SK-N-SH treated with all-trans-retinoic acid at 6 μM for 48 hours (cell line): ENCODE measurements at regions not wholly inside any gene's neighbourhood (a gene's known extent, or its start where the extent isn't known, plus 50 kb on each side); places are given as distances from the start of the nearest gene placed in this dataset.

Experiments
- ATAC-seq: fragments of 200-7000 bp; cut with Tn5 transposase; 3 replicates; pipeline ENCODE4 v1.9.1; 2020; ENCODE audit warnings: mild to moderate bottlenecking, moderate library complexity
- ARNTL ChIP-seq: fragments of 450-650 bp; formaldehyde crosslinking; IDR thresholded peaks from 2 replicates; pipeline ENCODE4 v1.5.0; 2020; ENCODE audit warnings: low read depth, mild to moderate bottlenecking, moderate library complexity, borderline replicate concordance
- BACH2 ChIP-seq: fragments of 250-450 bp; sonication (Bioruptor Pico); IDR thresholded peaks from 2 replicates; pipeline ENCODE4 v1.9.0; 2021; ENCODE audit warnings: mild to moderate bottlenecking, borderline replicate concordance
- CSDC2 ChIP-seq: fragments of 250-450 bp; sonication (Bioruptor Pico); IDR thresholded peaks from 2 replicates; pipeline ENCODE4 v1.5.0; 2020; ENCODE audit warnings: mild to moderate bottlenecking, moderate library complexity
- ESRRG ChIP-seq: fragments of 250-450 bp; sonication (Bioruptor Pico); IDR thresholded peaks from 2 replicates; pipeline ENCODE4 v1.6.1; 2021; ENCODE audit warnings: mild to moderate bottlenecking
- GLIS3 ChIP-seq: fragments of 250-450 bp; sonication (Bioruptor Pico); IDR thresholded peaks from 2 replicates; pipeline ENCODE4 v1.5.0; 2020; ENCODE audit warnings: mild to moderate bottlenecking, moderate library complexity
- ISL1 ChIP-seq: fragments of 250-450 bp; sonication (Bioruptor Pico); IDR thresholded peaks from 2 replicates; pipeline ENCODE4 v2.1.2; 2022; ENCODE audit warnings: mild to moderate bottlenecking, moderate library complexity
- OSR1 ChIP-seq: fragments of 250-450 bp; sonication (Bioruptor Pico); IDR thresholded peaks from 2 replicates; pipeline ENCODE4 v1.8.0; 2022; ENCODE audit warnings: moderate library complexity, mild to moderate bottlenecking, inconsistent platforms
- PPARA ChIP-seq: fragments of 250-450 bp; sonication (Bioruptor Pico); IDR thresholded peaks from 2 replicates; pipeline ENCODE4 v1.5.0; 2020; ENCODE audit warnings: mild to moderate bottlenecking, borderline replicate concordance
- RARB ChIP-seq: fragments of 250-450 bp; sonication (Bioruptor Pico); IDR thresholded peaks from 2 replicates; pipeline ENCODE4 v1.8.0; 2021; ENCODE audit warnings: mild to moderate bottlenecking, moderate library complexity
- SNAI2 ChIP-seq: fragments of 250-450 bp; sonication (Bioruptor Pico); IDR thresholded peaks from 2 replicates; pipeline ENCODE4 v1.5.0; 2020; ENCODE audit warnings: mild to moderate bottlenecking, moderate library complexity
- TCF4 ChIP-seq: fragments of 250-450 bp; sonication (Bioruptor Pico); IDR thresholded peaks from 2 replicates; pipeline ENCODE4 v1.8.0; 2021; ENCODE audit warnings: mild to moderate bottlenecking, moderate library complexity, borderline replicate concordance
- TOX ChIP-seq: fragments of 250-450 bp; sonication (Bioruptor Pico); IDR thresholded peaks from 2 replicates; pipeline ENCODE4 v1.8.0; 2021; ENCODE audit warnings: mild to moderate bottlenecking, moderate library complexity, borderline replicate concordance
- ZC3H10 ChIP-seq: fragments of 250-450 bp; sonication (Bioruptor Pico); IDR thresholded peaks from 2 replicates; pipeline ENCODE4 v1.5.1; 2021; ENCODE audit warnings: mild to moderate bottlenecking, moderate library complexity
- ZFP3 ChIP-seq: fragments of 250-450 bp; sonication (Bioruptor Pico); IDR thresholded peaks from 2 replicates; pipeline ENCODE4 v1.5.0; 2020; ENCODE audit warnings: mild to moderate bottlenecking, moderate library complexity
- ZFP30 ChIP-seq: fragments of 450-650 bp; formaldehyde crosslinking; IDR thresholded peaks from 2 replicates; pipeline ENCODE4 v1.5.0; 2022; ENCODE audit warnings: mild to moderate bottlenecking, moderate library complexity
- ZNF565 ChIP-seq: fragments of 450-650 bp; formaldehyde crosslinking; conservative IDR thresholded peaks from 2 replicates; pipeline ENCODE4 v1.5.0; 2020; ENCODE audit warnings: low read depth, mild to moderate bottlenecking, moderate library complexity
- ZNF70 ChIP-seq: fragments of 450-650 bp; formaldehyde crosslinking; IDR thresholded peaks from 2 replicates; pipeline ENCODE4 v1.5.0; 2020; ENCODE audit warnings: mild to moderate bottlenecking, moderate library complexity
- ZNF8 ChIP-seq: fragments of 450-650 bp; formaldehyde crosslinking; IDR thresholded peaks from 2 replicates; pipeline ENCODE4 v1.5.0; 2020; ENCODE audit warnings: mild to moderate bottlenecking, moderate library complexity
- TF ChIP-seq, protein P1 (sequence below): fragments of 250-450 bp; sonication (Bioruptor Pico); IDR thresholded peaks from 2 replicates; pipeline ENCODE4 v1.5.1; 2020; ENCODE audit warnings: low read depth, mild to moderate bottlenecking, moderate library complexity
- TF ChIP-seq, protein P2 (sequence below): fragments of 250-450 bp; sonication (Bioruptor Pico); IDR thresholded peaks from 2 replicates; pipeline ENCODE4 v1.8.0; 2020; ENCODE audit warnings: mild to moderate bottlenecking, moderate library complexity, borderline replicate concordance
- TF ChIP-seq, protein P3 (sequence below): fragments of 250-450 bp; sonication (Bioruptor Pico); IDR thresholded peaks from 2 replicates; pipeline ENCODE4 v1.8.0; 2021; ENCODE audit warnings: low read depth, mild to moderate bottlenecking, moderate library complexity, borderline replicate concordance
- TF ChIP-seq, protein P4 (sequence below): fragments of 250-450 bp; sonication (Bioruptor Pico); IDR thresholded peaks from 2 replicates; pipeline ENCODE4 v1.5.1; 2021; ENCODE audit warnings: mild to moderate bottlenecking, moderate library complexity

DNA sequence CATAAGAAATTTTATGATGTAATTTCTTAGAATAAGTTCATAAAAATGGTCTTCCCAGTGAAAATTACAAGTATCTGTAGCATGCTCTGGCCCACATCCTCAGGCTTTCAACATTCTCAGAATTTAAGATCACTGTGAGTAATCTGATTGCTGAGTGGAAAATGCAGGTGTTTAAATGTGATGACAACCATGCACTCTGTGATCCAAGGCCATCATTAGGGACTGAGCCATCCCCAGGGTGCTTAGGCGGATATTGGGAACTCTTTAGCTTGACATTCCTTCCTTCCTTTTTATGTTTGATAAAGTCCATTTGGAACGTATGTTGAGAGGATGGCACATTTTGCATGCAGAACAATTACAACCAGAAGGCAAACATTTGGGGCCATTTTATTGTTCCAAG, 95.5 kb downstream of the ARL4C start (continued):
- TF ChIP-seq, protein P1, sequence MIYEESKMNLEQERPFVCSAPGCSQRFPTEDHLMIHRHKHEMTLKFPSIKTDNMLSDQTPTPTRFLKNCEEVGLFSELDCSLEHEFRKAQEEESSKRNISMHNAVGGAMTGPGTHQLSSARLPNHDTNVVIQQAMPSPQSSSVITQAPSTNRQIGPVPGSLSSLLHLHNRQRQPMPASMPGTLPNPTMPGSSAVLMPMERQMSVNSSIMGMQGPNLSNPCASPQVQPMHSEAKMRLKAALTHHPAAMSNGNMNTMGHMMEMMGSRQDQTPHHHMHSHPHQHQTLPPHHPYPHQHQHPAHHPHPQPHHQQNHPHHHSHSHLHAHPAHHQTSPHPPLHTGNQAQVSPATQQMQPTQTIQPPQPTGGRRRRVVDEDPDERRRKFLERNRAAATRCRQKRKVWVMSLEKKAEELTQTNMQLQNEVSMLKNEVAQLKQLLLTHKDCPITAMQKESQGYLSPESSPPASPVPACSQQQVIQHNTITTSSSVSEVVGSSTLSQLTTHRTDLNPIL (CRISPR knock-in tag) = no peak
- TF ChIP-seq GLIS3 (CRISPR knock-in tag) = no peak
- TF ChIP-seq, all 23 proteins: peak for 0

DNA sequence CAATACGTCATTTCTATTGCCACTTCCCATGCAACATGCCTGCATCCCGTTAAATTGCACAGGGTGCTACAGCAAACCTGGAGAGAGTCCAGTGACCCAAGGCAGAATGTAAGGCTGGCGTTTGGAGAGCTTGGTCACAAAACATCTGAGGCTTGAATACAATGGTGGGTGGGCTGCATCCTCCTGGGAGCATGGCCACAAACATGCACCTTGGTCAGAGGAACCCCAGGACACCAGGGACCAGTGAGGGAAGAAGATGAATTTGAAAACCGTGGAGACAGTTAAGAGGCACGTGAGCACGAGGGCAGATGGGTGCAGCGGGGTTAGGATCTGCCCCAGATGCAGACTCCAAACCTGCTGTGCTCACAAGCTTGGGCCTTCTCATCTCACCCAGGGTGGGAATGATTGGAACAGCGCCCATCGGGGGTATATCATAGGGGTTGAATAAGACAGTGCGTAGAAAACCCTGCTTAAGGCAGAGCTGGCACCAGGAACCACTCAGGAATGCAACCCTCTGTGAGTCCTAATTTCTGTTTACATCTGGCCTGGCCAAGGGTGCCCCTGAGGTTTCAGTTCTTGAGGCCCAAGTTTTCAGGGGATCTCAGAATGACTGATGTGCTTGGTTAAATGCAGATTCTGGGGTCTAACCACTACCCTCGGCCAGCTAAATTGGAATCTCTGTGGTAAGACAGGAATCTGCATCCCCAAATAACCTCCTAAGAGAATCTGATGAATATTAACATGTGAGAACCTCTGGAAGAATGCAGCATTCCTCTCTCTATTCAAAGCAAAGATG, 97.2 kb downstream of the ARL4C start:
- TF ChIP-seq ZNF70 (CRISPR knock-in tag) = no peak
- TF ChIP-seq GLIS3 (CRISPR knock-in tag) = no peak
- TF ChIP-seq ISL1 = no peak
- TF ChIP-seq ZFP3 (CRISPR knock-in tag) = no peak
- TF ChIP-seq PPARA (CRISPR knock-in tag) = no peak
- no peak for TF ChIP-seq TOX (CRISPR knock-in tag)
- no peak for TF ChIP-seq ARNTL (CRISPR knock-in tag)
- no peak for TF ChIP-seq TCF4 (CRISPR knock-in tag)
- TF ChIP-seq, protein P1 (CRISPR knock-in tag) = no peak
- TF ChIP-seq ZFP30 = no peak
- TF ChIP-seq, protein P2, sequence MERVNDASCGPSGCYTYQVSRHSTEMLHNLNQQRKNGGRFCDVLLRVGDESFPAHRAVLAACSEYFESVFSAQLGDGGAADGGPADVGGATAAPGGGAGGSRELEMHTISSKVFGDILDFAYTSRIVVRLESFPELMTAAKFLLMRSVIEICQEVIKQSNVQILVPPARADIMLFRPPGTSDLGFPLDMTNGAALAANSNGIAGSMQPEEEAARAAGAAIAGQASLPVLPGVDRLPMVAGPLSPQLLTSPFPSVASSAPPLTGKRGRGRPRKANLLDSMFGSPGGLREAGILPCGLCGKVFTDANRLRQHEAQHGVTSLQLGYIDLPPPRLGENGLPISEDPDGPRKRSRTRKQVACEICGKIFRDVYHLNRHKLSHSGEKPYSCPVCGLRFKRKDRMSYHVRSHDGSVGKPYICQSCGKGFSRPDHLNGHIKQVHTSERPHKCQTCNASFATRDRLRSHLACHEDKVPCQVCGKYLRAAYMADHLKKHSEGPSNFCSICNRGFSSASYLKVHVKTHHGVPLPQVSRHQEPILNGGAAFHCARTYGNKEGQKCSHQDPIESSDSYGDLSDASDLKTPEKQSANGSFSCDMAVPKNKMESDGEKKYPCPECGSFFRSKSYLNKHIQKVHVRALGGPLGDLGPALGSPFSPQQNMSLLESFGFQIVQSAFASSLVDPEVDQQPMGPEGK (CRISPR knock-in tag) = no peak
- TF ChIP-seq BACH2 (CRISPR knock-in tag) = no peak
- no peak for TF ChIP-seq SNAI2 (CRISPR knock-in tag)
- TF ChIP-seq ZNF8 (CRISPR knock-in tag) = no peak
- TF ChIP-seq RARB (CRISPR knock-in tag) = no peak
- no peak for TF ChIP-seq ESRRG
- TF ChIP-seq, protein P3, sequence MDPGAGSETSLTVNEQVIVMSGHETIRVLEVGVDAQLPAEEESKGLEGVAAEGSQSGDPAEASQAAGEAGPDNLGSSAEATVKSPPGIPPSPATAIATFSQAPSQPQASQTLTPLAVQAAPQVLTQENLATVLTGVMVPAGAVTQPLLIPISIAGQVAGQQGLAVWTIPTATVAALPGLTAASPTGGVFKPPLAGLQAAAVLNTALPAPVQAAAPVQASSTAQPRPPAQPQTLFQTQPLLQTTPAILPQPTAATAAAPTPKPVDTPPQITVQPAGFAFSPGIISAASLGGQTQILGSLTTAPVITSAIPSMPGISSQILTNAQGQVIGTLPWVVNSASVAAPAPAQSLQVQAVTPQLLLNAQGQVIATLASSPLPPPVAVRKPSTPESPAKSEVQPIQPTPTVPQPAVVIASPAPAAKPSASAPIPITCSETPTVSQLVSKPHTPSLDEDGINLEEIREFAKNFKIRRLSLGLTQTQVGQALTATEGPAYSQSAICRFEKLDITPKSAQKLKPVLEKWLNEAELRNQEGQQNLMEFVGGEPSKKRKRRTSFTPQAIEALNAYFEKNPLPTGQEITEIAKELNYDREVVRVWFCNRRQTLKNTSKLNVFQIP (CRISPR knock-in tag) = no peak
- TF ChIP-seq OSR1 = no peak
- TF ChIP-seq, protein P4, sequence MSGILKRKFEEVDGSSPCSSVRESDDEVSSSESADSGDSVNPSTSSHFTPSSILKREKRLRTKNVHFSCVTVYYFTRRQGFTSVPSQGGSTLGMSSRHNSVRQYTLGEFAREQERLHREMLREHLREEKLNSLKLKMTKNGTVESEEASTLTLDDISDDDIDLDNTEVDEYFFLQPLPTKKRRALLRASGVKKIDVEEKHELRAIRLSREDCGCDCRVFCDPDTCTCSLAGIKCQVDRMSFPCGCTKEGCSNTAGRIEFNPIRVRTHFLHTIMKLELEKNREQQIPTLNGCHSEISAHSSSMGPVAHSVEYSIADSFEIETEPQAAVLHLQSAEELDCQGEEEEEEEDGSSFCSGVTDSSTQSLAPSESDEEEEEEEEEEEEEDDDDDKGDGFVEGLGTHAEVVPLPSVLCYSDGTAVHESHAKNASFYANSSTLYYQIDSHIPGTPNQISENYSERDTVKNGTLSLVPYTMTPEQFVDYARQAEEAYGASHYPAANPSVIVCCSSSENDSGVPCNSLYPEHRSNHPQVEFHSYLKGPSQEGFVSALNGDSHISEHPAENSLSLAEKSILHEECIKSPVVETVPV = no peak

DNA sequence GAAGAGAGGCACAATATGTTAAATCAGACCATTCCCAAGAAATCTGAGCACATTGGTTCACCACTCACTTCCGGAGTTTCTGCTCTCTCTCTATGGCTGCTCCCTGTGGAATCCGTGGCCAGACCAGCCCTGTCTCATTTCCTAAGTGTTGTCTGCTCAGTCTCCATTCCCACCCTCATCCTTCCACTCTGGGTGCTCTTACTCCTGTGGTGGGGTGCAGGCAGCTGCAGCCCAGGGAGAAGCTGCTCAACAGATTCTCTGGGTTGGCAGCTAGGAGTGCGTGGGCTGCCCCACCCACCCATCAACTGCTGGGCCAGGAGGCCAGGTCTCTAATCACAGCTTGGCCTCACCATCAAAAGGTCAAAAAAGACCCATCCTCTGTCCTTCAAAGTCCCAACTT, 98.3 kb downstream of the ARL4C start:
- no peak for ATAC-seq
- TF ChIP-seq BACH2 (CRISPR knock-in tag) (no peak), RARB (CRISPR knock-in tag) (no peak), ZNF565 (no peak), ZFP30 (no peak), GLIS3 (CRISPR knock-in tag) (no peak), OSR1 (no peak), TOX (CRISPR knock-in tag) (no peak), ZFP3 (CRISPR knock-in tag) (no peak), CSDC2 (CRISPR knock-in tag) (no peak), ISL1 (no peak), SNAI2 (CRISPR knock-in tag) (no peak), ZNF70 (CRISPR knock-in tag) (no peak), ZC3H10 (CRISPR knock-in tag) (no peak)
- TF ChIP-seq, protein P4 = no peak
- TF ChIP-seq, protein P2 (CRISPR knock-in tag) = no peak
- TF ChIP-seq, protein P1 (CRISPR knock-in tag) = no peak

More for the DNA sequence above, 97.2 kb downstream of the ARL4C start:
- no peak for ATAC-seq
